Osteocyte (in vitro differentiated cells): ENCODE measurements at regions not wholly inside any gene's neighbourhood (a gene's known extent, or its start where the extent isn't known, plus 50 kb on each side); places are given as distances from the start of the nearest gene placed in this dataset.

Experiments used
- DNase-seq: peaks from one replicate; pipeline ENCODE4 v3.0.0; 2021; ENCODE audit warnings: mixed read lengths; ENCODE audit not compliant: unreplicated experiment; ENCODE audit errors: extremely low spot score
- H3K27ac Mint-ChIP-seq: one replicate; pipeline ENCODE4 v1.8.0; 2021; ENCODE audit warnings: mild to moderate bottlenecking, mixed read lengths; ENCODE audit not compliant: unreplicated experiment
- H3K27me3 Mint-ChIP-seq: one replicate; pipeline ENCODE4 v1.8.0; 2021; ENCODE audit warnings: mixed read lengths; ENCODE audit not compliant: unreplicated experiment
- H3K36me3 Mint-ChIP-seq: one replicate; pipeline ENCODE4 v1.8.0; 2021; ENCODE audit warnings: mixed read lengths; ENCODE audit not compliant: unreplicated experiment
- H3K4me1 Mint-ChIP-seq: one replicate; pipeline ENCODE4 v1.8.0; 2021; ENCODE audit warnings: mixed read lengths; ENCODE audit not compliant: unreplicated experiment
- H3K4me3 Mint-ChIP-seq: one replicate; pipeline ENCODE4 v1.8.0; 2021; ENCODE audit warnings: mild to moderate bottlenecking, moderate library complexity, mixed read lengths; ENCODE audit not compliant: unreplicated experiment
- H3K9me3 Mint-ChIP-seq: one replicate; pipeline ENCODE4 v1.8.0; 2021; ENCODE audit warnings: mixed read lengths; ENCODE audit not compliant: unreplicated experiment
- CTCF ChIP-seq: fragments of 200-600 bp; sonication (generic); IDR thresholded peaks from 2 replicates; pipeline ENCODE4 v1.5.0; 2021; ENCODE audit warnings: antibody characterized with exemption, mild to moderate bottlenecking, moderate library complexity

- Mint-ChIP-seq H3K4me3 (no peak overlapping the region), H3K36me3 (no peaks in the 10 kb centered on the region), H3K9me3 (no peaks in the 10 kb centered on the region), H3K27me3 (no peaks in the 10 kb centered on the region), H3K4me1 (peaks cover 4% of the 10 kb centered on the region), H3K27ac (no peak overlapping the region)
- TF ChIP-seq CTCF: no peak
- DNase-seq: no peak
These were observed 335.3 kb upstream of the DUSP10 start for GRCh38 chr1:222077206-222077605.

- H3K36me3 Mint-ChIP-seq: no peaks in the 10 kb centered on the region
- peaks cover 1% of the 10 kb centered on the region for H3K4me1 Mint-ChIP-seq
- H3K4me3 Mint-ChIP-seq: no peak overlapping the region
- DNase-seq: no peak
- H3K9me3 Mint-ChIP-seq: no peaks in the 10 kb centered on the region
- no peak overlapping the region for H3K27ac Mint-ChIP-seq
- H3K27me3 Mint-ChIP-seq: no peaks in the 10 kb centered on the region
- no peak for TF ChIP-seq CTCF
These were observed 332.4 kb upstream of the DUSP10 start for GRCh38 chr1:222074317-222074716.

- H3K27ac Mint-ChIP-seq: no peak overlapping the region
- no peak for TF ChIP-seq CTCF
- no peaks in the 10 kb centered on the region for H3K27me3 Mint-ChIP-seq
- no peak for DNase-seq
- H3K4me3 Mint-ChIP-seq: no peak overlapping the region
- H3K36me3 Mint-ChIP-seq: no peaks in the 10 kb centered on the region
- H3K4me1 Mint-ChIP-seq: no peaks in the 10 kb centered on the region
- no peaks in the 10 kb centered on the region for H3K9me3 Mint-ChIP-seq
These were observed 331.6 kb upstream of the DUSP10 start for GRCh38 chr1:222073307-222073995.

GRCh38 chr1:222071387-222071786 is 329.5 kb upstream of the DUSP10 start:
- H3K27me3 Mint-ChIP-seq: no peaks in the 10 kb centered on the region
- no peaks in the 10 kb centered on the region for H3K9me3 Mint-ChIP-seq
- TF ChIP-seq CTCF: no peak
- no peak overlapping the region for H3K27ac Mint-ChIP-seq
- no peaks in the 10 kb centered on the region for H3K36me3 Mint-ChIP-seq
- no peaks in the 10 kb centered on the region for H3K4me1 Mint-ChIP-seq
- DNase-seq: no peak
- H3K4me3 Mint-ChIP-seq: no peak overlapping the region

GRCh38 chr1:222068937-222069336 is 327.0 kb upstream of the DUSP10 start:
- no peaks in the 10 kb centered on the region for H3K36me3 Mint-ChIP-seq
- H3K27me3 Mint-ChIP-seq: no peaks in the 10 kb centered on the region
- no peak overlapping the region for H3K4me3 Mint-ChIP-seq
- H3K27ac Mint-ChIP-seq: no peak overlapping the region
- TF ChIP-seq CTCF: no peak
- peaks cover 4% of the 10 kb centered on the region for H3K9me3 Mint-ChIP-seq
- no peaks in the 10 kb centered on the region for H3K4me1 Mint-ChIP-seq
- no peak for DNase-seq
